ENCODE measurements at regions not wholly inside any gene's neighbourhood (a gene's known extent, or its start where the extent isn't known, plus 50 kb on each side); places are given as distances from the start of the nearest gene placed in this dataset.

DNA sequence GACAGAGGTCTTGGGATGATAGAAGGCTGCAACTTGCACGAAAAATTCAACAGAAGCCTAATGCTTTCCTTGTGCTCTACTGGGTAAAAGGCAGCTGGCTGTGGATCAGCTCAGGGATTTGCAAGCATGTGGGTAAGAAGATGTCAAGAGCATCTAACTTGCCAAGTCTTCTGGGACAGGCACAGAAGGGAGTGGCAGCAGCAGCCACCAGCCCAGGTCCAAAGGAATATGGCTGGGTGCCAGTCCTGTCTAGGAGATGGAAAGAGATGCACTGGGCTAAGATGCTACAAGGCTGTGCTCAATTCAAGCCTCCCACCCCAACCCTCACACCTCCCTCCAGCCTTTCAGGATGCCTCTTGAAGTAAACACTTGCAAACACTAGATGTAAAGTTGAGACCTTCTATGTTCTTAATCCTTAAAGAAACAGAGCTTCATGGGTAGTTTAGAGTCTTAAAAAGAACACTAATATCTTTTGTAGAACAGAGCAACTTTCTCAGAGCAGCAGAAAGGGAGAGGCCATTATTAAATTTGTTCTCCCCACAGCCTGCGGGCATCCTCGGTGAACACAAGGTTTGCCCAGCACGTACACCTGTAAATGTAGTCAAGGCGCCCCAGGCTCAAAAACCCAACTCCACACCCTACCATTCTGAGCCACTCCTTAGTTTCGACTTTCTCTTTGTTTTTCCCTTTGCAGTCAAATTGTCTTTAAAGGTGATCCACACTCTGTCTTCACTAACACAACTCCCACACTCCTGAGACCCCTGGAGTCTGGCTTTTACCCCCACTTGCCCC is 64.6 kb upstream of the BCAR3 start:
- FAIRE-seq, result no peak
- DNase-seq (ENCODE audit: low spot score), result no peak

DNA sequence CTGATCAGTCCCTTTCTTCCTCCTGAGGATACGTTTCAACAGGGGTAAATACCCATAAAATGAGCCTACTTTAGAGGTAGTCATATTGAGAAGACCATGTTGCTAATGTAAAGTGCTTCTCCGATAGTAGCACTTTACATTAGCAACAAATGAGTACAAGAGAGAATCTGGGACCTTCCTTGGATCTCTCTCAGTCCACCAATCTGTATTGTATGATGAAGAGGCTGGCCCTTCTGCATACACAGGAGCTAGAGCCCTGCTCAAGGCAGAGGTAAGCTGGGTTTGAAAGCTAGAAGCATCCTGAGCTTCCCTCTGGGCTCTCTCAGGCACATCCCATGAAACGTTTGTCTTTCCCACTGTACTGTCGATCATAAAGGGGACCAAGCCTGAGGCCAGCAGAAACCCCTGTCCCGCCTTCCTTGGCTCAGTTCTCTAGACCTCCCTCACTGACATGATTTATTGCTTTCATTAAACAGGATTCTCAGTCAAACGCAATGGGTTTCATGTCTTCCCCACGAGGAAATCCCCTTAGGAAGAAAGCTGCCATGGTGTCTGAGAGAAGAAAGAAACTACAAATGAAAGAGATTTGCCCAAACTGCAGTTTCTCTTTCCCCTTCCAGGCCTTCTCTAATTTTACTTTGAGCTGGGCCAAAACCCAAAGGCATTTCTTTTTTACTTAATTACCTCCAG is 62.8 kb upstream of the BCAR3 start:
- no peak for FAIRE-seq
- no peak for DNase-seq (ENCODE audit: low spot score)

DNA sequence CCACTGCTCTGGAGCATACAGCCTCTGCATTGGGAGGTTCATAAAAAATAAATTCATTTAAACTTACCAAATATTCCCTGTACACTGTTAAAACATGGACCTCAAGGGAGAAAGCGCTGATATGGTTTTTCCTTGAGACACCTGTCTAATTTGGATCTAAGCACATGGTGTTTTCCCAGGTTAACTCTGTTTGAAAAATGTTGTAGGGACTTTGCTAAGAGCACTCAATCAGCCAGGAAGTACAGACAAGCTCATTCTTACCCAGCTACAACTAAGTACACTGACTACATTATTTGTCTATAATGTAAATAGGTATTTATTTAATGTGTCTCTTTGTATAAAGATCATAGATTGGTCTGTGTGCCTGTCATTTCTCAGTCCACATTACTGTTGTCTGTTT is 61.8 kb upstream of the BCAR3 start:
- FAIRE-seq, result no peak
- no peak for DNase-seq (ENCODE audit: low spot score)

DNA sequence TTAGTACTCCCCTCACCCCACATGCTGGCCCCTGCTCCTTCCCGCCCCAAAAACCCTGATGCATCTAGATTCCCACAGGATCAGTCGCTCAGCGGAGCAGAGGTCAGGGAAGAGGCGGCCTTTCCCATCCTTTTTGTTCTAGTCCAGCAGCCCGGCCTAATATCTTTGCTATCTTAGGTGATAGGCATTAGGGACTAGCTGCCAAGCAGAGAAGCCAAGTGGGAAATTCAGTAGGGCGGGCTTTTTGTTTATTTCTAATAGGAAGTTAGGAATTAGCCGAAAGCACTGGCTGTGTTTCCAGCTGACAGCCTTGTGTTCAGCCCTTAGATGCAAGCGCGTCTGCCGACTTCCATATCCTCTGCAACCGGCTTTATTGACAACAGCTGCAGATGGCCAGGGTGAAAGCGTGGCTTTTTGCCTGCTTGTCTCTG is 59.0 kb upstream of the BCAR3 start:
- FAIRE-seq (no peak), DNase-seq (ENCODE audit: low spot score) (no peak)

DNA sequence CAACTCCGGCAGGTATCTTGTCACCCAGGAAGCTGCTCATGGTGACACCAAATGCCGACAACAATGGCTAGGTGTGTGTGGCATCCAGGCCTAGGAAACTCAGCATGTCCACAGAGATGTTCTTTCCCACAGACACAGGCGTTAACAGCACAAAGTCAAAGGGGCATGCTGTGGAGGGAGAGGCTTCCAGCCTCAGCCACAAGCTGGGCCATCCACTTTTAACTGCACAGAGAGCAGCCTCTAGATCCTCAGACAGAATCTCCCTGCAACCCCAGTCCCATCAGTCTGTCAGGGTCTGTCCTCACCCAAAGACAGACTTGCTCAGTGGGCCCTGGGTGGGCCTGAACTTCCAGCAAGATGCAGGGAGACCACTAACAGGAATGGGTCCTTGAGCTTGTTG is 58.5 kb upstream of the BCAR3 start:
- FAIRE-seq (peak; percentile 13), DNase-seq (ENCODE audit: low spot score) (no peak)

DNA sequence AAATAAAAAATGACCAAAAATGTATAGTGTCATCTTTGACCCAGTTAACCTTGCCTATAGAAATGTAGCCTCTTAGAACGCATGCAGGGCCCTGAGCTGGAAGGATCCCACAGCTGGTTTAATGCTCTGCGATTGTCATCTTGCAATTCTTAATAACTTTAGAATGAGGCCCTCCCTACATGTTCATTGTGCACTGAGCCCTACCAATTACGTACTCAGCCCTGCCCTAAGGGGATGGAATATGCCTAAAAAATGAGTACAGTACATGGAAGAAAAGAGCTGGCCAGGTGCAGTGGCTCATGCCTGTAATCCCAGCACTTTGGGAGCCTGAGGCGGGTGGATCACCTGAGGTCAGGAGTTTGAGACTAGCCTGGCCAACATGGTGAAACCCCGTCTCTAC is 57.8 kb upstream of the BCAR3 start:
- no peak for FAIRE-seq
- DNase-seq (ENCODE audit: low spot score), result no peak

DNA sequence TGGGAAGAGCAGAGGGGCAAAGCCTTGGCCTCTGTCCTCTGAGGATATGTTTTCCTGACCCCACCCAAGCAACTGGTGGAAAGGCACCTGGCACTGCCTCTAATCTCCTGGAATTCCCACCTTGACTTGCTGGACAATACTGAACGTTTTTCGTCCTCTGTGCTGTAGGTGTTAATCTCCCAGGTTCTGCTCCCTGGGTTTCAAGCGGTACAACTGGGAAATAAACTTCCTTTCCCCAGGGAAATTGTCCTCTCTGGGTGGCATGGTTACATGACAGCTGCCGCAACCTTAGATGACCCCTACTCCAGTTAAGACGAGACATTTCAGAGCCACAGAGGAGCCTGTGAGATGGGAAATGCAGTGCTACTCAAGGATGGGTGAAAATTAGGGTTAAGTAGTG is 57.3 kb upstream of the BCAR3 start:
- no peak for DNase-seq (ENCODE audit: low spot score)

DNA sequence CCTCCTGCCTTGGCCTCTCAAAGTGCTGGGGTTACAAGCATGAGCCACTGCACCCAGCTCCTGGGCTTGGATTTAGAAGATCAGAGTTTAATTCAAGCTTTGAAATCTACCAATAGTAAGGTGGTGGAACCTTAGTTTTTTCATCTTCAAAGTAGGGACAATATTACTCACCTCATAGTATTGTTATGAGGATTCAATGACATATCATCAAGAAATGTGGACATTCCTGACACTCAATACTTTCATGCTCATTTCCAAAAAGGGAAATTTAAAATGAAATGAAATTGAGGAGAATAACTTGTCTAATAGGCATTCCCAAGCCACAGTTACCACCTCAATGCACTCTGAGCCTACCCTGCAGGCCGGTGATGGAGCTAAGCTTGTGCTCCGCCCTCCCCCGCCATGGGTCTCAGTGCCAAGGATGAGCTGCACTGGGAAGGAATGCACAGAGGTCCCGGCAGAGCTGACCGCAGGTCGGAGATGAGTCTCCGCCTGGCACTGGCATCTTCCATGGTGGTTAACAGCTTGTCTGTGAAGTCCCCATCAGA is 56.5 kb upstream of the BCAR3 start:
- DNase-seq (ENCODE audit: low spot score), result peak; percentile 92
- FAIRE-seq, result peak; percentile 99

More for the DNA sequence above, 57.3 kb upstream of the BCAR3 start:
- FAIRE-seq, result no peak

DNA sequence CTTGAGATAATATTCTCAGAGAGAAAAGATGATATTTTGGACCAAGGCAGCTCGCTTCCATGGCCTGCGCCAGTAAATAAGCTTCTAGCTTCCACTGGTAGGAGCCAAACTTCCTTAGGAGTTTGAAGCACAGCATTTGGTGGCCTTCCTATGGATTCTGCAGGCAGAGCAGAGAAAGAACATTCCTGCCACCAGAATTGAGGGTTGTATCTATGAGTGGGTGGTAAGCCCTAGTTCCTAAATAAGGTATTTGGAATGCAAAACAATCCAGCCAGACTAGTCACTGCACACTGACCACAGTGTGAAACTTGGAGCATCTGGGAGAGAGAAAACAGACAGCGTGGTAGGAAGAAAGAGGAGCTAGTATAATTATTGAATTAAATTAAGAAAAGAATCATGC is 54.1 kb upstream of the BCAR3 start:
- FAIRE-seq (no peak), DNase-seq (ENCODE audit: low spot score) (peak; percentile 75)

DNA sequence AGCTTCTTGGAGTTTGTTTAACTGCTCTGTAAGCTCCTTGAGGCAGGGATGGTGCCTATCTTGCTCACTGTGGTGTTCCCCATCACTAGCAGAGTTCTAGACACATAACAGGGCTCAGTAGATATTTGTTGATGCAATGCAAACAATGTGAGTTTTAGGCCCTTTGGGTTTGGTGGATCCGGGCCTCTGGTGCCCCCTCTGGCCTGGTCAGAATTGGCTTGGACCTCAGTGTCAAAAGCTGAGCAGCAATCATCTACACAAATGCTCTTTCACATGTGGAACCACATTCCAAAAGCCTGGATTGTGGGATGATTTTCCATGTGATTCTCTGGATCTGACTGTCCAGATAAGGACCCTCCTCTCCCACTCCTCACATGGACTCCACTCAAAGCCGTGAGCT is 53.4 kb upstream of the BCAR3 start:
- FAIRE-seq, result no peak
- DNase-seq (ENCODE audit: low spot score), result no peak

DNA sequence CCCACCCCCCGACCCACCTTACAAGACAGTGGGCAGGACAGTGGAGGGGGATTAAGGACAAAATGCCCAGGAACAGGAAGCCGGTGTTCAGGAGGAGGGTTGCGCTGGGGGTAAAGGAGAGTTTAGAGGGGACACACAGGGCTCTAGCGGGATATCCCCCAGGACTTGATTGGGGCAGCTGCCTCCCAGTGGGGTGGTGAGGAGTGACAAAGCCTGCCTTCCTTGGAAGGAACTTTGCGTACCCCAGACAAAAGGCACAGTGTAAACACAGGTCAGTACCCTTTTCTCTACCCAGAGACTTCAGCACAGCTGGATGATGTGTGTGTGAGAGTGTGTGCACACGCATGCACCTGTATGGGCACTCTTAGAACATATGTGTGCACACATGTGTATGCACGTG is 51.7 kb upstream of the BCAR3 start:
- DNase-seq (ENCODE audit: low spot score) (no peak), FAIRE-seq (no peak)

DNA sequence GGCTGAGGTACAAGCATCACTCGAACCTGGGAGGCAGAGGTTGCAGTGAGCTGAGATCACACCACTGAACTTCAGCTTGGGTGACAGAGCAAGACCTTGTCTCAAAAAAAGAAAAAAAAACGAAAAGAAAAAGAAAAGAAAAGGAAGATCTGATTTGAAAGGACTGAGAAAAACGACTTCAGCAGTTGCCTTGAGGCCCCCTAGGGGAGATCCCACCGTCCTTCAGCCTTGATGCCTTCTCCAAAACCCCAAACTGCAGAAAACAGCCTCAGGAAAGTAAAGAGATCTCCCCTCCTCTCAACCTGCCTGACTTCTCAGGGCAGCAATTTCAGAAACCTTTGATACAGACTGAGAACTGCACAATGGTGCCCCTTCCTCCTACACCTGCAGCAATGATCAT is 50.9 kb upstream of the BCAR3 start:
- no peak for DNase-seq (ENCODE audit: low spot score)
- no peak for FAIRE-seq
